Mammary epithelial cell (primary cell): ENCODE measurements at regions not wholly inside any gene's neighbourhood (a gene's known extent, or its start where the extent isn't known, plus 50 kb on each side); places are given as distances from the start of the nearest gene placed in this dataset.

Experiments used
- CTCF ChIP-seq, 2 donors: IDR thresholded peaks in 1 of 2; conservative IDR thresholded peaks in 1 of 2; 2 replicates each; pipeline ENCODE4 v1.5.1; 2011 to 2012; ENCODE audit warnings: inconsistent platforms in 2 of 2, low read length in 2 of 2, mild to moderate bottlenecking in 2 of 2, control low read depth in 1 of 2, low read depth in 1 of 2; ENCODE audit not compliant: insufficient read depth in 1 of 2; ENCODE audit errors: extremely low read depth in 1 of 2
- EZH2 ChIP-seq: IDR thresholded peaks from 2 replicates; pipeline ENCODE4 v1.6.1; 2012; ENCODE audit warnings: low read length, inconsistent platforms, borderline replicate concordance

- TF ChIP-seq CTCF (conservative IDR thresholded peaks at IDR 0.05 in 1 of 2, IDR thresholded peaks at IDR 0.05 in 1 of 2; ENCODE audit: extremely low read depth in 1 of 2, insufficient read depth in 1 of 2, low read depth in 1 of 2, low read length in 2 of 2) (no peak), EZH2 (no peak)
These were observed 270.3 kb downstream of the HTR7 start for GRCh38 chr10:90587561-90587960.
